Fibroblast of skin of left biceps (primary cell): ENCODE measurements at regions not wholly inside any gene's neighbourhood (a gene's known extent, or its start where the extent isn't known, plus 50 kb on each side); places are given as distances from the start of the nearest gene placed in this dataset.
"Not testable (repeated sequence)": the region's sequence is repeated elsewhere in the genome, so short reads cannot be mapped to it uniquely, and the experiment has no call there.

ENCODE experiments used
- DNase-seq, 2 experiments: peaks; one replicate each; pipeline ENCODE4 v3.0.0-alpha.2; 2013; ENCODE audit warnings: low read depth in 2 of 2

- DNase-seq, result no peak
Measured at GRCh38 chr3:33919312-33920120, 121.1 kb downstream of the PDCD6IP start.

- DNase-seq, result no peak
Measured at GRCh38 chr3:33920511-33920910, 122.1 kb downstream of the PDCD6IP start.

- DNase-seq, result no peak
Measured at GRCh38 chr3:33921608-33922007, 123.2 kb downstream of the PDCD6IP start.

- DNase-seq, result no peak
Measured at GRCh38 chr3:33926998-33927605, 128.7 kb downstream of the PDCD6IP start.

GRCh38 chr3:33929813-33930212 is 131.4 kb downstream of the PDCD6IP start:
- no peak for DNase-seq

GRCh38 chr3:33931512-33931911 is 133.1 kb downstream of the PDCD6IP start:
- DNase-seq, result no peak

- no peak for DNase-seq
Measured at GRCh38 chr3:33932010-33932764, 133.8 kb downstream of the PDCD6IP start.

- no peak for DNase-seq
Measured at GRCh38 chr3:33936171-33936920, 137.9 kb downstream of the PDCD6IP start.

- DNase-seq, result no peak
Measured at GRCh38 chr3:33936921-33937525, 138.6 kb downstream of the PDCD6IP start.

GRCh38 chr3:33937628-33938027 is 139.2 kb downstream of the PDCD6IP start:
- no peak for DNase-seq

- no peak for DNase-seq
Measured at GRCh38 chr3:33940149-33940548, 141.7 kb downstream of the PDCD6IP start.

GRCh38 chr3:33940736-33941135 is 142.3 kb downstream of the PDCD6IP start:
- DNase-seq, result no peak

GRCh38 chr3:33941804-33942203 is 143.4 kb downstream of the PDCD6IP start:
- DNase-seq, result no peak

- no peak for DNase-seq
Measured at GRCh38 chr3:33942483-33943150, 144.2 kb downstream of the PDCD6IP start.

GRCh38 chr3:33943277-33943676 is 144.8 kb downstream of the PDCD6IP start:
- DNase-seq, result no peak

GRCh38 chr3:33946612-33947011 is 148.2 kb downstream of the PDCD6IP start:
- not testable (repeated sequence) for DNase-seq

- no peak for DNase-seq
Measured at GRCh38 chr3:33947272-33948195, 149.1 kb downstream of the PDCD6IP start.

GRCh38 chr3:33949074-33949473 is 150.6 kb downstream of the PDCD6IP start:
- no peak for DNase-seq

GRCh38 chr3:33954956-33955355 is 156.5 kb downstream of the PDCD6IP start:
- DNase-seq, result no peak

GRCh38 chr3:33956206-33956605 is 157.8 kb downstream of the PDCD6IP start:
- no peak for DNase-seq
